ENCODE measurements at regions not wholly inside any gene's neighbourhood (a gene's known extent, or its start where the extent isn't known, plus 50 kb on each side); places are given as distances from the start of the nearest gene placed in this dataset.

- no peaks in the 10 kb centered on the region for H3K4me1 Mint-ChIP-seq
- WGBS, 2 experiments (ENCODE audit: insufficient coverage in 1 of 2, insufficient read length in 1 of 2): 94 to 97% methylated on average over 12 to 34 of the region's 34 CpGs
- H3K4me1 ChIP-seq (ENCODE audit: control insufficient read depth, insufficient read depth, low read length): peaks cover 3% of the 10 kb centered on the region
- H3K9me3 ChIP-seq (ENCODE audit: control insufficient read depth, low read length): peaks cover 21% of the 10 kb centered on the region
- no peaks in the 10 kb centered on the region for H3K36me3 ChIP-seq (ENCODE audit: control insufficient read depth, insufficient read depth, low read length)
- no peaks in the 10 kb centered on the region for H3K27me3 ChIP-seq (ENCODE audit: control insufficient read depth, insufficient read depth, low read length, poor library complexity, severe bottlenecking)
- no peak for DNase-seq
- H3K4me3 Mint-ChIP-seq: no peak overlapping the region
- TF ChIP-seq CTCF (conservative IDR thresholded peaks at IDR 0.05): no peak
- H3K27ac ChIP-seq (ENCODE audit: low read depth, low read length): no peak overlapping the region
- H3K9ac ChIP-seq (ENCODE audit: extremely low read depth, low read length, poor library complexity, severe bottlenecking): no peak overlapping the region
- peaks cover 3% of the 10 kb centered on the region for H3K36me3 Mint-ChIP-seq (ENCODE audit: low read depth)
- H3K4me3 ChIP-seq (ENCODE audit: low read length): no peak overlapping the region
- H3K27me3 Mint-ChIP-seq (ENCODE audit: insufficient read depth): no peaks in the 10 kb centered on the region
- H3K27ac Mint-ChIP-seq: no peak overlapping the region
- peaks cover 30% of the 10 kb centered on the region for H3K9me3 Mint-ChIP-seq
Measured at GRCh38 chr11:69391192-69392103, 90.0 kb upstream of the LINC01488 start.

- Mint-ChIP-seq H3K27me3 (ENCODE audit: insufficient read depth) (no peaks in the 10 kb centered on the region), H3K4me3 (no peak overlapping the region), H3K4me1 (no peaks in the 10 kb centered on the region), H3K9me3 (peaks cover 30% of the 10 kb centered on the region), H3K36me3 (ENCODE audit: low read depth) (peaks cover 3% of the 10 kb centered on the region), H3K27ac (no peak overlapping the region)
- no peak for TF ChIP-seq CTCF (conservative IDR thresholded peaks at IDR 0.05)
- no peak overlapping the region for H3K27ac ChIP-seq (ENCODE audit: low read depth, low read length)
- no peak overlapping the region for H3K4me3 ChIP-seq (ENCODE audit: low read length)
- 93 to 96% methylated on average over 8 to 9 of the region's 10 CpGs for WGBS, 2 experiments (ENCODE audit: insufficient coverage in 1 of 2, insufficient read length in 1 of 2)
- H3K4me1 ChIP-seq (ENCODE audit: control insufficient read depth, insufficient read depth, low read length): peaks cover 3% of the 10 kb centered on the region
- H3K27me3 ChIP-seq (ENCODE audit: control insufficient read depth, insufficient read depth, low read length, poor library complexity, severe bottlenecking): no peaks in the 10 kb centered on the region
- peaks cover 18% of the 10 kb centered on the region for H3K9me3 ChIP-seq (ENCODE audit: control insufficient read depth, low read length)
- H3K36me3 ChIP-seq (ENCODE audit: control insufficient read depth, insufficient read depth, low read length): no peaks in the 10 kb centered on the region
- H3K9ac ChIP-seq (ENCODE audit: extremely low read depth, low read length, poor library complexity, severe bottlenecking): no peak overlapping the region
- no peak for DNase-seq
Measured at GRCh38 chr11:69392104-69392653, 89.3 kb upstream of the LINC01488 start.

- peaks cover 6% of the 10 kb centered on the region for H3K9me3 ChIP-seq (ENCODE audit: control insufficient read depth, low read length)
- H3K4me1 Mint-ChIP-seq: no peaks in the 10 kb centered on the region
- H3K4me3 ChIP-seq (ENCODE audit: low read length): no peak overlapping the region
- no peaks in the 10 kb centered on the region for H3K4me1 ChIP-seq (ENCODE audit: control insufficient read depth, insufficient read depth, low read length)
- no peaks in the 10 kb centered on the region for H3K27me3 Mint-ChIP-seq (ENCODE audit: insufficient read depth)
- WGBS, 2 experiments (ENCODE audit: insufficient coverage in 1 of 2, insufficient read length in 1 of 2): 92 to 93% methylated on average over 13 to 16 of the region's 16 CpGs
- no peaks in the 10 kb centered on the region for H3K36me3 ChIP-seq (ENCODE audit: control insufficient read depth, insufficient read depth, low read length)
- H3K27me3 ChIP-seq (ENCODE audit: control insufficient read depth, insufficient read depth, low read length, poor library complexity, severe bottlenecking): no peaks in the 10 kb centered on the region
- no peak overlapping the region for H3K27ac Mint-ChIP-seq
- peaks cover 21% of the 10 kb centered on the region for H3K9me3 Mint-ChIP-seq
- no peaks in the 10 kb centered on the region for H3K36me3 Mint-ChIP-seq (ENCODE audit: low read depth)
- no peak for TF ChIP-seq CTCF (conservative IDR thresholded peaks at IDR 0.05)
- no peak overlapping the region for H3K4me3 Mint-ChIP-seq
- no peak for DNase-seq
- no peak overlapping the region for H3K27ac ChIP-seq (ENCODE audit: low read depth, low read length)
- H3K9ac ChIP-seq (ENCODE audit: extremely low read depth, low read length, poor library complexity, severe bottlenecking): no peak overlapping the region
Measured at GRCh38 chr11:69393178-69393832, 88.2 kb upstream of the LINC01488 start.

All from endodermal cell (in vitro differentiated cells).